Body of pancreas (tissue), 4 donors: ENCODE measurements at regions not wholly inside any gene's neighbourhood (a gene's known extent, or its start where the extent isn't known, plus 50 kb on each side); places are given as distances from the start of the nearest gene placed in this dataset.
"Not testable (repeated sequence)": the region's sequence is repeated elsewhere in the genome, so short reads cannot be mapped to it uniquely, and the experiment has no call there.

Source experiments
- ATAC-seq: fragments of 150-250 bp; one replicate; pipeline ENCODE4 v1.9.1; 2016
- DNase-seq, 4 donors: peaks; one replicate each; pipeline ENCODE4 v3.0.0-alpha.2; 2019
- H3K27ac ChIP-seq, 4 donors: fragments of 200-600 bp; sonication (generic); 1 replicate in 3 of 4; 2 replicates in 1 of 4; pipeline versions ENCODE4 v1.5.1 to v1.6.1; 2016 to 2019; ENCODE audit warnings: mild to moderate bottlenecking in 1 of 4, mixed read lengths in 1 of 4, moderate library complexity in 1 of 4
- H3K27me3 ChIP-seq, 2 donors: fragments of 200-600 bp; sonication (generic); one replicate each; pipeline ENCODE4 v1.6.0; 2016; ENCODE audit warnings: mild to moderate bottlenecking in 1 of 2
- H3K36me3 ChIP-seq, 2 donors: fragments of 200-600 bp; sonication (generic); replicated peaks in 1 of 2; 2 replicates each; pipeline ENCODE4 v1.5.1; 2016; ENCODE audit warnings: low read depth in 2 of 2; ENCODE audit not compliant: insufficient read depth in 1 of 2
- H3K4me1 ChIP-seq: fragments of 200-600 bp; sonication (generic); one replicate; pipeline ENCODE4 v1.6.0; 2016
- H3K4me3 ChIP-seq, 2 donors: fragments of 200-600 bp; sonication (generic); 1 replicate in 1 of 2; 2 replicates in 1 of 2; pipeline ENCODE4 v1.5.1; 2016 to 2019
- H3K9me3 ChIP-seq, 3 donors: fragments of 200-600 bp; sonication (generic); 1 replicate in 2 of 3; 2 replicates in 1 of 3; pipeline ENCODE4 v1.5.1; 2016
- WGBS, 2 donors: methylation state at CpG; one replicate each; pipeline ENCODE4 v1.1.5; 2017; 5-methylcytosine and 5-hydroxymethylcytosine counted together
- intact Hi-C: fragments of 100-400 bp; cut with DNase I; formaldehyde crosslinking; loops from one replicate; pipeline ENCODE4 v1.15.1; 2023

DNA sequence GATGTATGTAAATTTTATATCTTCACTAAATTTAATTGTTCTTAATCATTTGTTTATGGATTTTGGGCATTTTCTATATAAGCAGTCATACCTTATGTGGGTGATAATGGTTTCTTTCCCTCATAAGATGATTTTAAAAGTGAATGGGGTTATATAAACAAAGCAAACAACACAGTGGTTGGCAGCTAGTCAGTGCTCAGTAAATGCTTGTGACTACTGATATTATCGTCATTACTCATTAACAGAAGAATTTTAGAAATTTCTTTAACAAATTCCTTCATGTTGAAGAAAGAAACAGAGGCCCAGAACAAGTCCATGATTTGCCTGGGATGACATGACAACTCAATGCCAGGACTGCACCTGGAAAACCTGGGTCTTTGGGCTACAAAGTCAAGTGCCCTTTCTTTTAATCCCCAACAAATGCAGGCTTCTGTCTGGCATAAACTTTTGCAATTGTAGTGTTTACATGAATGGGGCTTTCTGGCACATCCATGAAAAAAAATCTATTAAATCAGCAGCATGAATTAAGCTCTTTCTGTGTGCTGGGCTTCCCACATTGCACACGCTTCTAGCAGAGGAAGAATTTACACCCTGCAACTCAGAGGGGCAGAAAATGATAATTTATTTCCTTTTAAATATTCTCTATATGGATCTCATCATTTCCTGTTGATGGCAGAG is 297.3 kb upstream of the PLGLB1 start:
- H3K27ac ChIP-seq, H3K9me3 ChIP-seq, H3K4me1 ChIP-seq, H3K4me3 ChIP-seq, H3K27me3 ChIP-seq, DNase-seq, intact Hi-C loops, H3K36me3 ChIP-seq: not testable (repeated sequence)
- ATAC-seq = peak; percentile 60
- 6 to 17% methylated on average over 1 of the region's 2 CpGs for WGBS, 2 donors

DNA sequence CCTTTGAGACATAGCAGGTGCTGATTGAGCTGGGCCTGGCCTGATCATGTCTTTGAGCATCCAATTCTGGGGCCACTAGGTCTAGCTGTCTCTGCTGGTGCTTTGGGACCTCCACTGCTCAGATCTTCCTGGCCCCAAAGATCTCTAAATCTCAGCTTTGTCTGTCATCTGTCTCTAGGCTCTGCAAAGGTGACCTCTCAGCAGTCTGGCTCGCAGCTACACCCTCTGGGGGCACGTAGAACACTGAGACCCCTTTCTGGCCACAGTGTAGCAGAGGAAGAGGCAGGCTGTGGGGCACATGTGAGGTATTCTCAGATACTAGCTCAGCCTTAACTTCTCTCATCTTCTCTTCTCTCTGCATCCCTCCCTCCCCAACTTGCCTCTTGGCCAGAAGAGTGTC is 298.1 kb upstream of the PLGLB1 start:
- H3K36me3 ChIP-seq, intact Hi-C loops, H3K4me3 ChIP-seq, H3K9me3 ChIP-seq, H3K4me1 ChIP-seq, H3K27ac ChIP-seq, DNase-seq, H3K27me3 ChIP-seq, ATAC-seq: not testable (repeated sequence)
- WGBS, 2 donors = 100% methylated on average over 2 of the region's 2 CpGs; no CpG with 5 or more reads in 1 of the 2 donors

DNA sequence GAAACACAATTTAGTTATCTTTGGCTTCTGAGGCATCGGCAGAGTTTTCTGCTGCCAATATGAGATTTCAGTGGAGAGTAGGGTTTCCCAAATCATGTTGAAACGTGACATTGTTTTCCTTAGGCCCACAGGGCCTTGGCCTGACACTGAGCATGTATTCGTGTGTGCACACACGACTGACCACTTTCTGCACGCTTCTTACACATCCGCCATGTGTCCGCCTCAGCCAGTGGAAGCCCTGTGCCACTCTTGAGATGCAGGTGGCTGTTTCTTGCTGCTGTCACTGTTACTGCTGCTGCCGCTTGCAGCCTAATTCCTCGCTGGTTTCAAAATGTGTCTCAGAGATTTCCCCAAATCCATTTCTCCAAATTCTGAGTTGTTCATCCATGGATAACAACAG is 299.6 kb upstream of the PLGLB1 start:
- H3K9me3 ChIP-seq, intact Hi-C loops, H3K36me3 ChIP-seq, H3K27ac ChIP-seq, H3K4me3 ChIP-seq, H3K4me1 ChIP-seq, H3K27me3 ChIP-seq, DNase-seq, ATAC-seq: not testable (repeated sequence)
- WGBS, 2 donors = 72 to 80% methylated on average over 6 of the region's 9 CpGs

DNA sequence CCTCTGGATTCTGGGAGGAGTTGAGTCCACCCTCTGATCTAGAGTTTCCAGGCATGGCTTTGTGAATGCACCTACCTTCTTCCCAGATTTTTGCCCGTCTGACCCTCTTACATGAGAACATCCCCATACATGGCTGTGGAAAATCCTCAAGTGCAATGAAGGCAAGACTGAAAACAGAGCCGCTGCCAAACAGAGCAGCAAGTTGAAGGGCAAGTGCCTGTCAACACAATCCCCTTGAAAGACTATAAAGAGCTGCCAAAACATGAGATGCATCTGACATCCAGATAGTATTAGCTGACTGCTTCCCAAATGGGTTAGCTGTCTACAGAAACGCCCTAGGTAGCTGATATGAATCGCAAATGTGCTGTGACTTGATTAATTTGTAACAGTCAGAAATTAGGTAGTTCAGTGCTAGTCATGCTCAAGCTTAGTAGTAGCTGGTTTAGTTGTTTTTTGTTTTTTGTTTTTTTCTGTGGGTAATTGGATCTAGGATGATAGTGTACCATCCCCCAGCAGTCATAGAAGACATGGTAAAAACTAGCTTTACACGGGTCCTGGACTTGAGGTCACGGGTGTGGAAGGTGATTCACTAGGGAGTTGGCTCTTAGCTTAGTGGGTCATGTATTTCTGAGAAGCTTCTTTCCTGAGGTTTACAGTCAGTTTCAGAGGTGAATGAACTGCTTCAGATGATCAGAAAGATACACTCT is 302.8 kb upstream of the PLGLB1 start:
- DNase-seq, H3K36me3 ChIP-seq, intact Hi-C loops, H3K27me3 ChIP-seq, H3K27ac ChIP-seq, ATAC-seq, H3K4me3 ChIP-seq, H3K9me3 ChIP-seq, H3K4me1 ChIP-seq: not testable (repeated sequence)
- 66 to 67% methylated on average over 3 to 5 of the region's 6 CpGs for WGBS, 2 donors

DNA sequence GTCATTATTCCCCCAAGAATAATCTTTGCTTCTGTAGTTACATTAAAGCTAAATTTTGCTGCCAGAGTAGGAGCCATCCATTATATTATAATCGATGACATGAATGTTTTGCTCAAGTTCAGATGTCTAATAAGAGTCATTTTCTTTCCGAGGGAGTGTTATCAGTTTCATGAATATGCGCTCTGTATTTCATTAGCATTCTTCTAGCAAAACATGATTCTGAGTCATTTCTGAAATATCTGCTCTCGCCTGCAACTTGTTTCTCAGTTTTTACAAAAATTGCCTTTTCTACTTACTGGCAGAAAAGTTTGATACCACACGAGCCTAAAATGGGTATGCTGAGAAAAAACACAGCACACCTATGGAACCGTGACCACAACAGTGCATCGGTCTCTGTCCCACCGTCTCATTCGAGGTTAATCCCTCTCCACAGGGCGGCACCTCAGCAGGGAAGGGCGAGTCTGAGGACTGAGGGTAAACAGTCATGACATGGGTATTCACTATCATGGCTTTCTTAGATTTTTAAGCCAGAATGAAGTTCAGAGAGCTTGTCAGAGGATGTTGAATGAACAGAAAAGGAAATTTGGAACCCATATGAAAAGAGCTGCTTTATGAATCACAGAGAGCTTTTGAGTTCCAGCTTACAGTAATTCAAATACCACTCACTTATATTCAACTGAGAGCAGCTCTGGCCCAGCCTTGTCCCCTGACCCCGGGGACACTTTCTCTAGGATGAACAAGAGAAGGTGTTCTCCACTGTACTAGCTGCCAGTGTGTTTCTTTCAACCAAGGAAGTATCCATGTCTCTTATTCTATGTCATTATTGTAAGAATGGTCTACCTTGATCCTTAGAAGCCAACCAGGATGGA is 303.6 kb upstream of the PLGLB1 start:
- ATAC-seq, H3K27me3 ChIP-seq, H3K4me1 ChIP-seq, DNase-seq, intact Hi-C loops, H3K4me3 ChIP-seq, H3K27ac ChIP-seq, H3K9me3 ChIP-seq, H3K36me3 ChIP-seq: not testable (repeated sequence)
- WGBS, 2 donors = 46 to 82% methylated on average over 1 to 2 of the region's 12 CpGs

DNA sequence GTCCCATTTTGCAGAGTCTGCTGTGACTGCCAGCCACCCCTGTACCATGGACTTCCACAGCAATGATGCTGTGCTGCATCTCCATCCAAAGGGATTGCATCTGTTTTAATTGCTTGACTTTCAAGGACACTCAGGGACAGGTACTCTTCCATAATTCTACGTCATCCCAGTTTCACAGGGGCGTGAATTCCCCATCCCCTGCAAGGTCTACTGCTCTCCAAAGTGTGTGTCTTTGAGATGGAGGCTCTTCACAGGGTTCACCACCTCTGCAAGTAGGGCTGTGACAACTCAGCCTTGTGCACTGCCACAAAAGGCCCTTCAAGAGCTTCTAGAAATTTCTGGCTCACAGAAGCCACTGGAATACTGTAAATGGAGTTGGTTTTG is 304.3 kb upstream of the PLGLB1 start:
- intact Hi-C loops, H3K4me1 ChIP-seq, H3K9me3 ChIP-seq, DNase-seq, H3K27ac ChIP-seq, H3K27me3 ChIP-seq, H3K4me3 ChIP-seq, ATAC-seq, H3K36me3 ChIP-seq: not testable (repeated sequence)
- 55 to 65% methylated on average over 2 of the region's 2 CpGs for WGBS, 2 donors

DNA sequence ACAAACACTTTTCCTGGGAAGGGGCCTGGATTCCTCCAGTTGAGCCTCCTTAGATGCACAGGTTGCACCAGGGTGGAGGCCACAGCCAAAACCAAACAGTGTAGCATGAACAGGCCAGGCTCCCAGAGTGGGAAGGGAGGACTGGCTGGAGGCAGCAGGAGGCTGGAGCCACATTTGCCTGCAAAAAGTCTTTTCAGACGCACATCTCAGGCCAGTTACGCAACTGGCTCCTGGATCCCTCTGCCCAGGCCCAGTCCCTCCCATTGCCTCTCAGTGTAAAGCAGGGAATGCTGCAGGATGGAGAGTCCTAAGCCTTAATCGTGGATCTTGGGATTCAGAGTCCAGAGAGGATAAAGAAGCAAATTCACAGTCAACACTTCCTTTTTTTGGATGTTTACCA is 305.1 kb upstream of the PLGLB1 start:
- H3K4me3 ChIP-seq, H3K27ac ChIP-seq, H3K9me3 ChIP-seq, ATAC-seq, H3K27me3 ChIP-seq, DNase-seq, H3K36me3 ChIP-seq, intact Hi-C loops, H3K4me1 ChIP-seq: not testable (repeated sequence)
- 71% methylated on average over 1 of the region's 3 CpGs; no CpG with 5 or more reads in 1 of the 2 donors for WGBS, 2 donors

DNA sequence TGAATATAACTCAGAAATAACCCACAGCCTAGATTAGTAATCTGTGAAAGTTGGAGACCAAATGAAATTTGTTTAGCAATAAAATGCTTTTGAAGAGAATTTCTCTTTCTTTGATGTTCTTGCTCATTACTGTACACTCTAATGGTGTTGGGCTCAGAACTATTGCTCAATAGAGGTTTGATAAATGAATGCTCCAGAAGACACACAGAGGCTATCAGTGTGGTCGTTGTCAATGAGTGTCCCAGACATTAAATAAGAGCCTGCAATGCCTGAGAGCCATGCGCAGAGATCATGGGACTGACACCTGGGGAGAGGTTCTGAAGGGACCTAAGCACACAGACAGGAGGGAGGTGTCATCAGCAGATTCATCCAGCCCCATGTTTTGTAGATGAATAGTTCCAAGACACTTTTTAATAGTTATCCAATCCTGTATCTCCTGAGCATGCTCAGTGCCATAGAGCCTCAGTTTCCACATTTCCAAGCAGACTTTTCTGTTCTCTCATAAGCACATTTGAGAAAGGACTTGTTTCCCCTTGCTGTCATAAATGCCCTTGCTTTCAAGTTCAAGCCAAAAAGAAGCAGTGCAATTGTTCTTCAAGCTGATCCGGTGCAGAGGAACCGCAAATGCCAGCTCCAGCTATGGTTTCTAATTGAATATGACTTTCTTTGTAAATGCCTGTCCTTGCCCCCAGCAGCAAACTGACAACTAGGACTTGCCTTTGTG is 306.2 kb upstream of the PLGLB1 start:
- 60 to 69% methylated on average over 1 to 2 of the region's 4 CpGs for WGBS, 2 donors
- H3K27ac ChIP-seq, H3K36me3 ChIP-seq, H3K27me3 ChIP-seq, ATAC-seq, intact Hi-C loops, DNase-seq, H3K4me3 ChIP-seq, H3K4me1 ChIP-seq, H3K9me3 ChIP-seq: not testable (repeated sequence)

DNA sequence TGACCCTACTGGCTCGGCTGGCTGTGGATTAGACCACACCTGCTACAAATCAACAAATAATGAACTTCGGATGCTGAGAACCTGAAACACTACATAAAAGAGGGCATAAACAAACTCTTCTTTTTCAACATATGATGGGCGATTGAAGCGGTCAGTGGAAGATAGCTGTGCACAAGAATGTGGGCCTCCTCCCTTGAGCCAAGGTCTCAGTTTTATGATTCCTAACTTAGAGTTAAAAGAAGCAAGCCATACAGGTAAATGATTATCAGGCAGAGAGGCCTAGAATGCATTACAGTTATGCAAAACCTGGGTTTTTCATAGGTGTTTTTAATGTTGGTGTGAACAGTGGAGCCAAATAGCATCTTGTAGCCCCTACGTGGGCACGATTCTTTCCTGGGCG is 307.9 kb upstream of the PLGLB1 start:
- DNase-seq, H3K4me1 ChIP-seq, ATAC-seq, H3K9me3 ChIP-seq, intact Hi-C loops, H3K27ac ChIP-seq, H3K27me3 ChIP-seq, H3K4me3 ChIP-seq, H3K36me3 ChIP-seq: not testable (repeated sequence)
- 86 to 88% methylated on average over 5 of the region's 7 CpGs for WGBS, 2 donors

DNA sequence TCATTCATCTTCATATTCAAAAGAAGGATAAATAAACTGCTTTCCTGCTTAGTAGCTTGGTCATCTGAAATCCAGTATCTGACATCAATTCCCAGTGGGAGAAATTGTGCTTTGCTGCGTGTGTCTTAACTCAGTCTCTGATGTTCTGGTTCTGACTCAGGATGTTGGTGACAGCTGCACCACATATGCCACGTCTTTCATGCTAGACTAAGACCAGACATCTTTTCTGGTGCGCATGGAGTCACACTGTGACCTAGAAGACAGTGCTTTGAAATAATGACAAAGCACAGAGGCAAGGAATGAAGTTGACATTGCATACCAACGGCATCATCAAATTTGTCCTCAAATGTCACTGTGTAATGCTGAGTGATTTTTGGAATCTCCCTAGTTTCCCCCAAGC is 308.8 kb upstream of the PLGLB1 start:
- not testable (repeated sequence) for ATAC-seq, H3K4me3 ChIP-seq

DNA sequence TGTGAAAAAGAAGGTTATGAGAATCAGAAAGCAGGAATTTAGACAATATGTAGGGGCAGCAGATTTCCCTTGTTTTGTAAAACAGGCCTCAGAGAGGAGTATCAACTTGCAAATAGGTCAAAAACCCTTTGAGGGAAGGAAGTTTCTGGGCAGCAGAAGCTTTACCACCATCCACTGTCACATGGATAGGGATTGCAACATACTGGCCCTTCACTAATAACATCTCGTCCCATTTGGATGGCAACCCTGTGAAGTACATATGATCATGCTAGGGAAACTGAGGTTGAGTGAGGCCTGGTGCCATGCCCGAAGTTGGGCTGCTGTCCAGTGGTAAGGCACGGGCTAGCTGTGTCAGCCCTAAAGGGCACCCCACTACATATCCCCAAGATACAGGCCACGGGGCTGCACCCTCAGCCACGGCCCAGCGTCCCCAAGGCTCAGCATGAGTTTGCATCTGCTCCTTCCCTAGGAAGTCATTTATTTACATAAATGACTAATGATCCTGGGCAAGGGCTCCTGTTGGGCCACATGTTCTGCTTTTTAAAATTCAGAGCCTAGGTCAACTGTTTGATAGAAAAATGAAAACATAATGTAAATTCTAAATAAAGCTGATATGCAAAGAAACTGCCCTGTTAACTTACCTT is 310.4 kb upstream of the PLGLB1 start:
- H3K4me1 ChIP-seq, H3K9me3 ChIP-seq, H3K36me3 ChIP-seq, intact Hi-C loops, H3K4me3 ChIP-seq, H3K27me3 ChIP-seq, H3K27ac ChIP-seq, DNase-seq, ATAC-seq: not testable (repeated sequence)
- no CpG with 5 or more reads among the region's 6 CpGs for WGBS, 2 donors

More for the DNA sequence above, 308.8 kb upstream of the PLGLB1 start:
- H3K4me1 ChIP-seq, H3K27me3 ChIP-seq, H3K9me3 ChIP-seq, intact Hi-C loops, H3K27ac ChIP-seq, DNase-seq, H3K36me3 ChIP-seq: not testable (repeated sequence)
- WGBS, 2 donors = 57% methylated on average over 1 of the region's 4 CpGs; no CpG with 5 or more reads in 1 of the 2 donors
